IPS-11a (cell line): ENCODE measurements at regions not wholly inside any gene's neighbourhood (a gene's known extent, or its start where the extent isn't known, plus 50 kb on each side); places are given as distances from the start of the nearest gene placed in this dataset.
"Not testable (repeated sequence)": the region's sequence is repeated elsewhere in the genome, so short reads cannot be mapped to it uniquely, and the experiment has no call there.

Experiments
- H3K4me3 ChIP-seq: one replicate; pipeline ENCODE4 v1.5.1; 2013; ENCODE audit warnings: low read depth, low read length, control low read depth

DNA sequence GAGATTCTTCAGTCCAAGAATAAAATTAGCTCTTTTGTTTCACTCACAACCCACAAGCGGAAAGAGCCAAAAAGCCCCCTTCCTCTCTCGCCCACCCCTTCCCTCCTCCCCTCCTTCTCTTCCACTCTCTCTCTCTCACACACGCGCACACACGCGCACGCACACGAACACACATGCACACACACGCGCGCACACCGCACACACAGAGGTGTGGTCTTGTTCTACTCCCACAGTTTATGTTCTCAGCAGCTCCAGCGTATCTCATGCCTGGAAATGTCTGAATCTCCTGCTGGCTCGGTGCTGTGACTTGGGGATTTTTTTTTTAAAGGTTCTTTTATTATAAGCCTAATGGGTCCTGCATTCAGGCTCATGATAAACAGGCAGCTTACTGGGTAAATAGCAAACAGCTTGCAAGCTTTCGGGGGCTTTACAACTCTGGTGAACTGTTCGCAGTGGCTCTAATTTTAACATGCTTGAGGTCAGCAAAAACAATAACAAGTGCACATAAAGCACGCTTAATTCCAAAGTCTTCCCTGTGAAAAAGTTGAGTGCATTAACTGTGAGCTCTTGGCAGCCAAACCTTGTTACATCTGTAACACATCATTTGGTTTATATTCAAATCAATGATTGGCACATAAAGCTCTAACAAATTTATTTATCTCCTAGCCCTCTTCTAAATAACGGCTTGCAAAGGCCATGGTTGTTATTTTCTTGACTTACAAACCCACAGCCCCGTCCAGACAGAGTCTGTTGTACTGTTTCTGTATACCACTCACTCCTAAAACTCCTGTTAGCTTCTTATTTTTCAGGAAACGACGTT, 424.1 kb upstream of the MGMT start:
- no peak overlapping the region for H3K4me3 ChIP-seq

DNA sequence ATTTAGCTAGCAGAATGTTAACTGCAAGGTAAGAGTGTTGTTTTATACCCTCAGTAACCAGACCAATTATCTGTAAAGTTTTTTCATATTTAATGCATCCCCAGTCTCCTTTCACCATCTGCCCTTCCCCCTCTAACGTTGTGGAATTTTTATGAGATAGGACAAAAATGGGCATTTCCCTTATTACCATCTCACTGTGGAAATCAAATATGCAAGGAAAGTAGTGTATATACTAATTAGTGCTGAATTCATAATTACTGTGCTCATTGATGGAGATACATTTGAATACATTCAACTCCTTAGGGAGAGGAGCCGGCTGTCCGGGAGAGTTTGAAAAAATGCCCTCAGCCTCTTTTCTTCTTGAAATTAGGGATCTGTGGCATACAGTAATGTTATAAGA, 423.4 kb upstream of the MGMT start:
- H3K4me3 ChIP-seq, result no peak overlapping the region

DNA sequence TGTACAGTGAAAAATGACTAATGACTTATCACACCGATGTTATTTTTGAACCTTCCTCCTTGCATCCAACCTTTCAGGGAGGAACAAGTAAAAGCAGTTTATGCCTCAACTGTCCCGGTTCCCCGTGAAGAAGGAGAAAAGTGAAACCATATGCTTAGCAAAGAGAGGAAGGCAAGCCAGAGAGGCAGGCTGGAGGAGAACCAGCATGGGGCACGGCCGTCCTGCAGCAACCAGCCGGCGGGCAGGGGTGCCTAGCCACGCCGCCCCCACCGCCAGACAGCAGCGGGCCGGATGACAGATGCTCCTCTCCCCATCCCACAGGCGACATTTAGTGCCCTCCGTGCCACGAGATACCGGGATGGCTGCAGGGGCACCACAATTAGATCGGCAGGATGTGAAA, 421.4 kb upstream of the MGMT start:
- no peak overlapping the region for H3K4me3 ChIP-seq

DNA sequence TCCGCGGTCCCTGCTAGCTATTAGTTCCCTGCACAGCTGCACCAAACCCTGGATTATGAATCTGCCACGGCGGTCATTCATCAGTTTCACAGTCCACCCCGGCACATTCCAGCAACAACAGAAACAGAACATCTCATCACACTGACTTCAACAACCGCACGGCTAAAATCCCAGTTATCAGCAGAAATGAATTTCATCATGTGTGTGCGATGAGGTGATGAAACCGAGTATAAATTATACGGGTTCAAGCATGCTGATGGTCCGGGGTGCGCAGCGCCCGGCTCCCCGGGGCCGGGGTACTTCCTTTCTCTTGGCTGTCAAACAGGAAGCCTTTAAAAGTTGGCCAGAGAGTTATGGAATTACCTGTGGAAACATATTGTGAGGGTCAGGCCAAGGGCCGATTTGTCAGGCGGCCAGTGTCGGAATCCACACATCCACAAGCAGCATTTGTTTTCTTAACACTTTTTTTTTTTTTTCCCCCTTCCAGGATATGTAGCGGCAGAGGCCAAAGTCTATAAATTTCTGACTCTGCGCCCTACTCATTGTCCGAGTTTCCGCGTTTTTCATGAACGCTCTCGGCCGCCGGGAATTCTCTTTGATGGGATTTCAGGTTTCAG, 420.9 kb upstream of the MGMT start:
- no peak overlapping the region for H3K4me3 ChIP-seq

DNA sequence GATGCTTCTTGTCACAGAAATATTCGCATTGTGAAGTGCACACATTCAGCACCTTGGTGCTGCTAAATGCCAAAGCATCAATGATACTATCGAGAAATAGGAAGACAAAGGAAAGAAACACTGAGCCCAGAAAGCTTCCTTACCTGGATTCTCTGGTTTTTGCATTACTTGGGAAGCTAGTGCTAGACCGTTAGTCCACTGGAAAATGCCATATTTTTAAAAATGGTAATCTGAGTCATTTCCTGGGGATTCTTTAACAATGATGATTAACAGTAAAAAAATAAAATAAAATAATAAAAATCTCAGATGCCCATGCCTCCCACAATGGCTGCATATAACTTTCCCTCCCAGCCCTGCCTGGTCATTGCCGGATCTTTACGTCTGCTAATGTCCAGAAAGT, 420.1 kb upstream of the MGMT start:
- no peak overlapping the region for H3K4me3 ChIP-seq

DNA sequence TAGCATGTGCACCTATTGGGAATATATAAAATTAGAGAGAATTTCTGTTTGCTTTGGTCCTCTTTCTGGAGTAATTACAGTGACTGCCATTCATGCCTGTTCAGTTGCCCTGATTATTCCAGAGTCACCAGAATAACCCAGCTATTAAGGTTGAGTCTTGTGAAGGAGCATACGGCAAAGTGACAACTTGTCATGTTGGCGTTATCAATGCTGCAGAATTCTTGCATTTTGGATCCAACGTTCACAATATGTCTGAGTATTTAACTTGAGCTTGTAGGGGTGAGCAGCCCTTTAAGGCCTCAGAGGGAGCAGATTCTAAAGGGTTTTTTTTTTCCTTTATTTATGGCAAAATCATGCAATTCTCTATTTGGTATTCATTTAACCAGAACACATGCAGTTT, 419.4 kb upstream of the MGMT start:
- H3K4me3 ChIP-seq, result no peak overlapping the region

DNA sequence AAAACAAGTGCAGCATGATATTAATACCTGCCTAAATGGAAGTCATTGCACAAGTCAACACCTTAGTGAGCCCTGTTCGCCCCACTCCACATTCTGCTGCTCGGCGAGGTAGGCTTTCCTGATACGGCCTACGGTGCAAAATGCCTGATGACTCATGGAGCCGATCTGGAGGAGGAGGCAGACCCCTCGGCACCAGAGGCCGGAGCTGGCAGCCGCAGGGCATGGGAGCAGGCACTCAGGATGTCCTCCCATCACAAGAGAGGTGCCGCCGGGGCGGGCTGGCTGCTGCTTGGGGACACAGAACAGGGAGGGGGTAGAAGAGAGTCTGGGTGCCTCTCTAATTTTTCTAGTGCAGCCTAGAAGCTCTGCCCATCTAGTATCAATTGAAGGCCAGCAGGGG, 418.5 kb upstream of the MGMT start:
- no peak overlapping the region for H3K4me3 ChIP-seq

DNA sequence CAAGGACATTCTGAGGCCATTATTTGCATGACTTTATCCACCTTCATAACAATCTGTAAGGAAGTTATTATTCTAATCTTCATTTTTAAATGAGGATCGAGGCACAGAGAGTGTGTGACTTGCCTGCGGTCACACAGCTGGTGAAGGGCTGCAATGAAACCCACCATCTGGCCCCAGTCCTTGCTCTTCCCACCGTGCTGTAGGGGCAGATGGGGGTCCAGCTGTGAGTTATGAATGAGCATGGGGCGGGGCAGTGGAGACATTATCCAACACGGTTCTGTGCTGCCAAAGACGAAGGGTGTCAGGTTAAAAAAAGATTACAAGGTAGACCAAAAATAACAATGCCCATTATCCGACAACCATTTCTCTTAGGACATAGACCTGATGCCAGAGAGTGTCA, 417.5 kb upstream of the MGMT start:
- no peak overlapping the region for H3K4me3 ChIP-seq

DNA sequence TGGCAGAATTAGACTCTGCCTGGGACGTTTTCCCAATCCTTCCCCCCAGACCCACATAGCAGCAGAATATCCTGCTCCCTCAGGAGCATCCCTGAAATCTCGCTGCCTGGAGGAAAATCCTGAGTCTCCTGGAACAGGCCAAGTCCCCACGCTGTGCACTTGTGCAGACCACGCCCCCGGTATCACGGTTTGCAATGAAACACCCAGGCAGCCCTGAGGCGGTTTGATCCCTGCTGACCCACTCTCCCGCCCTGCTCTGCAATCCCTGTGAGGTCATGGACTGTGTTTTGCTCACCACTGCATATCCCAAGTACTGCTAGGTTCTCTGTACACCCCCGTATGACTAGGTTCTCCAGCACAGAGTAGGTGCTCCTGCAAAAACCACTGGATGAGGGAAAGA, 411.8 kb upstream of the MGMT start:
- no peak overlapping the region for H3K4me3 ChIP-seq

DNA sequence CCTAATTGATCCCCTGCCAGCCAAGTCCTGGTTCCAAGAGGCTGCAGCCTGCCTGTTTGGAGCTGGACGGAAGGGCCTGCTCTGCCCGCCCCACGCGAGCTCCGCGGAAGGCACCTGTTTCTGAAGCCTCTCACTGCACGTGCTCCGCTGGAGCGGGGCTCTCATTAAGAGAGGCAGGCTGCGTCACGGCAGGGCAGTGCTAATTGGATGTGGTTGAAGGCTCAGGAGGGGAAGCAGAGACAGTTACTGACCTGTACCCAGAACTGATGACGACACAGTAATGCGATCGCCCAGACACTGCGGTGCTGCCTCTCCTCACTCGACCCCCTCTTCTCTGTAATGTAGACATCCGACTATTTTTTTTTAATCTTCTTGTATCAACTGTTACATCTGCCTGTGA, 411.1 kb upstream of the MGMT start:
- H3K4me3 ChIP-seq, result no peak overlapping the region

DNA sequence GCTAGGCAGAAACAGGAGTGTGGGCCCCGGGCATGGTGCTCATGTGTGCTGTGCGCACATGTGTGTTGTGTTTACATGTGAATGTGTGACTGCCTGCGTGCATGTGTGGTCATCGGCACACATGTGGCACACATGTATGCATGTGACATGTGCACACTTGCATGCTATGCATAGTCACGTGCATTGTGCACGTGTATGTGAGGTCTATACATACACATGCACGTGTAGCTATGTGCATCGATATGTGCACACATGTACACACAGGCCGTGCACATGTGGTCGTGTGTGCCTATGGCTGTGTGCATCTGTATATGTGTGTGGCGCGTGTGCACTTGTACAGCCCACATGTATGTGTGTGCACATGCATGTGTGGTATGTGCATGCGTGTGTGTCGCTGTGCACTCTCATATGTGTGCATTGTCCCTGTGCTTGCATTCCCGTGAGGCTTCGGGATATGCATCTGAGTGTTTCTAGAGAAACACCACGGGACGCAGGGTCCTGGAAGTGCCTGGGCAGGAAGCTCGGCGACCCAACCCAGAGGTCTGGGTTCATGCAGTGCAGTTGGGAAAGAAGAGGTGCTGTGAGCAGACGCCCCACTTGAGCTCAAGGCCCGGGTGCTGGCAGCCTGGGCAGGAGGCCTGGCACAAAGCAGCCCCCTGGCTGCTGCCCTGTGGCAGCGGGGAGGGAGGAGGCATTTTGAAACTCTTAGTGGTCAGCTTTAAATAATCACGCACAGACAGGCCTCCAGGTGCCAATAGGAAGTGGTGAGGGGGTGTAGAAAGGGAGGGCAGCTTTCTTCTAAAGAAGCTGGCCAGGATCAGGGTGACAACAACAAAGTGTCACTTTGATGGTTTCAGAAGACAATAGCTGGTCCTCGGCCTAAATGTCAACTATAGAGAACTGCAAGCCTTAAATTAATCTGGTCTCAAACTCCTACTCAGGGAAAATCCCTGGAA, 410.0 kb upstream of the MGMT start:
- H3K4me3 ChIP-seq, result no peak overlapping the region

DNA sequence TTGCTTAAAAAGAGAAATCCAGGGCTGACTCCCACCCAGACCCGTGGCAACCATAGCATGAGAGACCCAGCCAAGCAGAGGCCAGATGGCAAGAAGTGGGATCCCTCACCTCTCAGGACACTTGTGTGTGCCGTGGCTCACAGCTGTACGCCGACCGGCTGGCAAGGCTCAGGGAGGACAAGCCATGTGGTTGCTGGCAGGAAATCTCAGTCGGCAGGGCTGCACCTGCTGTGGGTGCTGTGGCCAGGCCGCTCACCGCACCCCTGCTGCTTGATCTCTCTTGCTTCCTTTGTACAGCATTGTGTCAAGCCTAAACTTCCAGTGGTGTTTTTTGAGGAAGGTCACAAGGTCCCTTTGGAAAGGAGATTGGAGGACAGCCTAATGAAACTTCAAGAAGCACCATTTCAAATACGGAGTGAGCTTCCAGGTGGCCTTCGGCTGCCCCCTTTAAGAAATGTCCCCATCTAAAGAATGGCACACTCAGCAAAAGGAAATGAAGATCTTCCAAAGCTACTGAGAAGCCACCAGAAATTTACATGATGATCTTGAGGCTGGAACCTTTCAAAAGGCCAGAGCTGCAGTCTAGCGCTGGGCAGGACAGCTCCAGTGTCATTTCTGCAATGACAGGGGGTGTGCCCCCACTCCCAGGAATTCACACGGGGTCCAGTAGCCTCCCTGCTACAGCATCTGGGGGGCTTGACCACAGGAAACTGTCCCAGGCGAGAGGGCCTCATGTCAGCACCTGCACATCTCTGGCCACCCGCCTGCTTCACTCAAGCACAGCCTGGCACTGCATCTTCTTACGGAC, 409.0 kb upstream of the MGMT start:
- no peak overlapping the region for H3K4me3 ChIP-seq

DNA sequence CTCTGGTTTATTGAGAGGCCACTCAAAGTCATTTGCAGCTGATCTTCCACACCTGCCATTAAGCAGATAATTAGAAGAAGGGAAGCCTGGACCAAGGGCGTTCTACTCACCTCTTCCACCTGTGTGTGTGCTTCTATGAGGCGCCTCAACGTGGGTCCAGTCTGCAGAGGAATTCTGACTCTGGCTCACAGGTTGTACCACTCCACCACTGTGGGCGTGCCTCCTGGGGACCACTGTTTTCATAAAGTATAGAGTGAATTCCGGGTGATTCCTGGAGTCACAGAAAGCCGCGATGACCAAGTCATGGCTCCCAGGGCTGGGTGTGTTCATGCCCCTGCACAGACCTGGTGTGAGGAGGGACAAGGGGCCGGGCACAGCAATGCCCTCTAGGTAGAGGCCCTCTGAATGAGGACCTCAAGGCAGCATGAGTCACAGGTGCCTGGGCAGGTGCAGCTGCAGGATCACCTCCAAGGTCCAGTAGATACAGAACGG, 408.3 kb upstream of the MGMT start:
- no peak overlapping the region for H3K4me3 ChIP-seq

DNA sequence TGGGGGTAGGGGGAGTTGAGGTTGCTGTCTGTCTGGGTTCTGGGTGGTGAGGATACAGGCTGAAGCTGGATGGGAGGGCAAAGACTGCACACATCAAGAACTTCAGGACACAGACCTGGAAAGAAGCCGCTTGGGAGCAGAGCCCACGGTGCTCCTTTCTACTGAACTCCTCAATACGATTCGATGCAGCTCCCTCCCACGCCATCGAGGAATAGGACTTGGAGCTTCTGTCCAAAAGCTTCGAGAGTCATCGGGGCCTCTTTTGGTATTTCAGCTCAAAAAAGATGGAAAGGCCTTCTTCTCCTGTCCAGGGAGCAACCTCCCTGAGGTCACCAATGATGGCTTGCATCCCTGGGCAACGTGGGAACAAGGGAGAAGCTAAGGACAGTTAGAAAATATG, 407.1 kb upstream of the MGMT start:
- H3K4me3 ChIP-seq, result no peak overlapping the region

DNA sequence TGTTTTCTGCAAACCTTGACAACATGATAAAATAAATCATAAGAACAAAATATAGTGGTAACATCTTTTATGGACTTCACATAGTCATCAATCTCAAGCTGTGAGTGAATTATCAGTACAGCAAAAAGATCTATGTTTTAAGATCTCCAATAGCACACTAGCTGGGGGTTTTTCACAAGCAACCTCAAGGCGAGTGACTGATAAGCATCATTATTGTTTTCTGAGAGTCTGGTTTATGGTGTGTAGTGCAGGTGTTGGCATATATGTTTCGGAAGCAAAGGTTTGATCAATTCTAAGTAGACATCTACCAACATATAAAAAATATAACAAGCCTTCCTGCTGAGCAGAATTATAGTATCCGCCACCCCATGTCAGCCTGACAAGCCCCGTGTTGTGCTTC, 403.8 kb upstream of the MGMT start:
- no peak overlapping the region for H3K4me3 ChIP-seq

DNA sequence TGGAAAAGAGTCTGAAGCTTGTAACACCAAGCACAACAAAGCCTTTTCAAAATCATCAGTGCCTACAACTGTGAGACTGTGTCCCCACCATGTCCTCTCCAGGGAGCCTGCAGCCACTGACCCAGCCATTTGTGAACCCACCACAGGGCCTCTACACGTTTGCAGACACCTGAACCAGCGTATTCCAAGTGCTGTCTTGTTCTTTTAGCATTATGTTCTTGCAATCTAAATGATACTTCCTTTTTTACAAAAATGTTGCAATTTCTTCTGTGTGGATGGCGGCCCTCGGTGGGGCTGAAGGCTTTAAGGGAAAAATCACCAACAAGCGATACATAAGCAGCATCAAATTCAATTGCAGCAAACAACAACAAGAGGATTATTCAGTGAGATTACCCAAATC, 403.2 kb upstream of the MGMT start:
- H3K4me3 ChIP-seq, result no peak overlapping the region

DNA sequence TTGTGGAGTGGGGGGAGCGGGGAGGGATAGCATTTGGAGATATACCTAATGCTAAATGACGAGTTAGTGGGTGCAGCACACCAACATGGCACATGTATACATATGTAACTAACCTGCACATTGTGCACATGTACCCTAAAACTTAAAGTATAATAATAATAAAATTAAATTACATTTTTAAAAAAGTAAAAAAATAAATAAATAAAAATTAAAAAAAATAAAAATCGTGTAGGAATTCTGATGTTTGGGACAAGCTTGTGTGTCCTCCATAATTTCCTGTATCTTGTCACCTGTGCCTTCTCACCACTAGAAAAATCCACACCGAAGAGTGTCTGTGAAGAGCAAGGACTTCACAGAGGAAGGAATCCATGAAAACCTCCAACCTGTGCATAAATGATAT, 400.5 kb upstream of the MGMT start:
- not testable (repeated sequence) for H3K4me3 ChIP-seq

DNA sequence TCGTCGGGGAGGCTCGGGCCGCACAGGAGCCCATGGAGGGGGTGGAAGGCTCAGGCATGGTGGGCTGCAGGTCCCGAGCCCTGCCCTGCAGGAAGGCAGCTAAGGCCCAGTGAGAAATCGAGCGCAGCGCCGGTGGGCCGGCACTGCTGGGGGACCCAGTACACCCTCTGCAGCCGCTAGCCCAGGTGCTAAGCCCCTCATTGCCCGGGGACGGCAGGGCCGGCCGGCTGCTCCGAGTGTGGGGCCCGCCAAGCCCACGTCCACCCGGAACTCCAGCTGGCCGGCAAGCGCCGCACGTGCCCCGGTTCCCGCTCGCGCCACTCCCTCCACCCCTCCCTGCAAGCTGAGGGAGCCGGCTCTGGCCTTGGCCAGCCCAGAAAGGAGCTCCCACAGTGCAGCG, 395.6 kb upstream of the MGMT start:
- not testable (repeated sequence) for H3K4me3 ChIP-seq

DNA sequence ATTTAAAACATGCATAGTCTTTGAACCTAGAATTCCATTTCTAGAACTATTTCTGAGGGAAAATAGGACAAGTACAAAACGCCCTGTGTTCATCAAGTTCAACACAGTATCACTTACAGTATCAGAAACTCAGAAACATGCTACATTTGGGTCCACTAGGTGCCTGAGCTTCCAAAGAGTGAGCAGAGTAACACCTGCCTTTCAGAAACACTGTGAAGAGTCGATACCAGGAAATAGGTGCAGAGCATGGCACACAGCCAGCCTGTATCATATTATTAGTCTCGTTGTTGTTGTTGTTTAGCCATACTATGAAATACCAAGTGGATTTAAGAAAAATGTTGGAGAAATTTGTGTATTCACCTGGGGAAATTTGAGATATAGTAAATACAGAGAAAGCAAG, 392.1 kb upstream of the MGMT start:
- H3K4me3 ChIP-seq, result no peak overlapping the region

DNA sequence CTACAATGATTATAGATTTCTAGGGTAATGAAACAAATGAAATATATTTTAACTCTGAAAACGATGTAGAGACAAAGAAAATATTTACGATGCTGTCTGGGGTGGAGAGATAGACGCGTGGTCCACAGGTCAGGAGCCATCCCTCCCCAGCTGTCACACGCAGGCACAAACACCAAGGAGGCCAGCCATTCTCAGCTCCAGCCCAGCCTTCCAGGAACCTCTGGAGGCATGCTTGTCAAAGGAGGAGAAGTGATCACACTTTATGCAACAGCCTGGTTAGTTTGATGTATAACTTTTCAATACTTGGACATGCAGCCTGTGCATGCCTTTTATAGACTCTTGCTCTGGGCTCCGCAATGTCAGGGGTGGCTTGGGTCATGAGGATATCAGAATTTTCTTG, 391.5 kb upstream of the MGMT start:
- no peak overlapping the region for H3K4me3 ChIP-seq

DNA sequence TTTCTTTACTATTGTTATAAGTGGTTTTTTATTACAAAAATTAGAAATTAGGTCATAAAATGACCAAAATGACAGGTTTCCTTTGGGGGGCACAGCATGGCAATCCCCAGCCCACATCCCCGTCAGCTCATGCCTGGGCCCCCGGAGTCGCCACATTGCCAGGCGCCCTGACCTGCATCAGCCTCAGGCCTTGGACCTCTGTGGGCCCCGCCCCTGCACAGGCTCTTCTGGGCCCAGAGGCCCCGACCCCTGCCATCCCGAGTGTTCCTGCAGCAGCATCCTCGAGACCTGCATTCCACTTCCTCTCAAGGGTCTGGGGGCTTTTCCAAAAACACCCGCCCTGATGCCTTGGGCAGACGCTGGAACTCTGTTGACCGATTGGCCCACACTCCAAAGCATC, 391.1 kb upstream of the MGMT start:
- no peak overlapping the region for H3K4me3 ChIP-seq
